ENCODE measurements at regions not wholly inside any gene's neighbourhood (a gene's known extent, or its start where the extent isn't known, plus 50 kb on each side); places are given as distances from the start of the nearest gene placed in this dataset.

DNA sequence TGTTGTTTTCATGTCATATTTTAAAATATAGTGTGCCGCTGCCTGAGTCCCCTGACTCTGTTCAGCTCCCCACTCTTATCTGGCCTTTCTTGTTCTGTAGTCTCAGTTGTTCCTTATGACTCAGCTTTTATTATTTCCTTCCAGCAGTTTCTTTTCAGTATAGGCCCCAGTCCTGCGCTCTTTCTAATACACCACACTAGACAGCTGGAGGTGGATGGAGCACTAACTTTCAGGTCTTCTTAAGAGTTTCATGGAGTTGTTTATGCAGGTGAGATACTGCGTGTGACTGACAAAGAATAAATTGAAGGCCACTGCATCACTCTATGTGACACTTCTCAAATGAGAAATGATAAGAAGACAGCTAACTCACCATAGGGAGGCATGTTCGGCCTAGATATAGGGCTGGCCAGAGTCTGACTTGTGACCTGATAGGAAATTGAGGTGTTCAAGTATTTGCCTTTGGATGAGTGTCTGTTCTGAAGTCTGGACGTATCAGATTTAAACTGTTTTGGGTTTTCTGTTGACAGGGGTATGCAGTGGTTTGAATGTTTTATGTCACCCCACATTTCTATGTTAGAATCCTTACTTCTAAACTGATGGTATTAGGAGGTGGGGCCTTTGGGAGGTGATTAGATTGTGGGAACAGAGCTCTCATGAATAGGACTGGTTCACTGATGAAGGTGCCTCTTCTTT lies 60.8 kb upstream of the CLMN start:
- no peak for DNase-seq

- no peak for DNase-seq
Observed at GRCh38 chr14:95379634-95380033, 59.9 kb upstream of the CLMN start.

GRCh38 chr14:95375539-95376109 lies 55.9 kb upstream of the CLMN start:
- no peak for DNase-seq

DNA sequence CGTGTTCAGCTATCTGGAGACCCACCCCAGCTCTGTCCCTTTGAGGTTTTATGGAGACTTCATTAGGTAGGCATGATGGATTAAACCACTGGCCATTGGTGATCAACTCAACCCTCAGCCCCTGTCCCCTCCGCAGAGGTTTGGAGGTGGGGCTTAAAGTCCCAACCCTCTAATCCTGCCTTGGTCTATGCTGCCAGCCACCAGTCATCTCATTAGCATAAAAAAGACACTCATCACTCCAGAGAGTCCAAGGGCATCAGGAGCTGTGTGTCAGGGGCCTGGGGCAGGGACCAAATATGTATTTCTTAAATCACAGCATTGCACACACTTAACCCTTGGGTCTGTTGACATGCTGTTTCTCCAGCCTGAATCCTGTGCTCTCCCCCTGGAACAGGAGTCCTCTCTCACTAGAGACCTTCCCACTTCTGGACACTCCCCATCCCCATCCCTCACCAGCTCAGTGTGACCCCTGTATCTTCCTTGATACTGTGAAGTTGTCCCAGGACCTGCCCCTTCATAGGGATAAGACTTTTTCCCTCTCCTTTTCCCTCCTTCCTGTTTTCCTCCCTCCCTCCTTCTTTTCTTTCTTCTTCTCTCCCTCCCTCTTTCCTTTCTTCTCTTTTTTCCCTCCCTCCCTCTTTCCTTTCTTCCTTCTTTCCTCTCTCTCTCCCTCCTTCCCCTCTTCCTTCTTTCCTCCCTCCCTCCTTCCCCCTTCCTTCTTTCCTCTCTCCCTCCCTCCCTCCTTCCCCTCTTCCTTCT lies 54.7 kb upstream of the CLMN start:
- no peak for DNase-seq

DNA sequence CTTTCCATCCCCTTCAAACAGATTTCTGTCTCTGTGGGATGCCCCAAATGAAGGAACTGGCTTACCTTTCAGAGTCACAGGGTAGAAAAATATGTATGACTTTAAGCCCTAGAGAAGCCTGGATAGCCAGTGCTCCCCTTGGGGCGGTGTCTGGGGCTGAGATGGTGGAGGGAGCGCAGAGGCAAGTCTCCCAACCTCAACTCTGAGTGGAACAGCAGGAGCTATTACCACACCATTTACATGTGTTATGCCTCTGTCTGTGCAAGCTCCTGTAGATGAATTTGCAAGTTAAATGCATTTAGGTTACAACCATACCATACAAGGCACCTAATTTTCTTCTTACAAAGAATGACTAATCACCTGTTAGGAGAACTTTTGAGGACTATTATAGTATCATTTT lies 50.4 kb upstream of the CLMN start:
- no peak for DNase-seq
